ENCODE measurements at regions not wholly inside any gene's neighbourhood (a gene's known extent, or its start where the extent isn't known, plus 50 kb on each side); places are given as distances from the start of the nearest gene placed in this dataset.

GRCh38 chr3:28743831-28744230 lies 395.2 kb upstream of the AZI2 start:
- Histone ChIP-seq H3K27me3 (ENCODE audit: control insufficient read depth in 1 of 2, insufficient read depth in 2 of 2, low read length in 2 of 2) (no peaks in the 10 kb centered on the region), H3K27ac (ENCODE audit: low read depth in 2 of 2, low read length in 1 of 2) (no peak overlapping the region), H3K4me1 (ENCODE audit: control insufficient read depth in 2 of 2, insufficient read depth in 2 of 2, low read length in 1 of 2) (peaks cover 0 to 2% of the 10 kb centered on the region in 2 donors), H3K9me3 (ENCODE audit: control insufficient read depth in 2 of 2, insufficient read depth in 1 of 2, low read depth in 1 of 2, low read length in 1 of 2) (no peaks in the 10 kb centered on the region), H3K4me3 (ENCODE audit: low read depth in 1 of 2, low read length in 2 of 2) (no peak overlapping the region), H3K36me3 (ENCODE audit: control insufficient read depth in 2 of 2, insufficient read depth in 2 of 2, low read length in 1 of 2) (no peaks in the 10 kb centered on the region)
- WGBS, 2 donors: 36 to 47% methylated on average over 4 of the region's 4 CpGs

DNA sequence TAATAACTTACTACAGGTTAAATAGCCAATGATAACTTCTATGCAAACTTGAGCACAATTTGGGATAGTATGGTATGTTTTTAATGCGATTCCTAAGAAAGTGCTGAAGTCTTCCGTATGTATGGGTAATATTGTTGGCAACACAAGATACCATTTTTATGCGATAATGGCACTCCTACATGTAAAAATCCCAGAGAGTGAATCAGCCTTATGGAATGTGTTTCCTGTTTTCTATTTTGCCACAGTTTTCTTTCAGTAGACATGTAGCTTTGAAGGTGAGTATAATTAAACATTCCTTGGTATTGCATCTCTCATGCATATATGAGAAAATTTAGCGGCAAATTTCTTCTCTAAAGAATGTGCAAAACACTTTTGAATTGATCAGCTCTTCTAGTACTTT lies 396.8 kb upstream of the AZI2 start:
- H3K36me3 ChIP-seq (ENCODE audit: control insufficient read depth in 2 of 2, insufficient read depth in 2 of 2, low read length in 1 of 2): no peaks in the 10 kb centered on the region
- no peak overlapping the region for H3K4me3 ChIP-seq (ENCODE audit: low read depth in 1 of 2, low read length in 2 of 2)
- peaks cover 0 to 2% of the 10 kb centered on the region in 2 donors for H3K4me1 ChIP-seq (ENCODE audit: control insufficient read depth in 2 of 2, insufficient read depth in 2 of 2, low read length in 1 of 2)
- no peaks in the 10 kb centered on the region for H3K27me3 ChIP-seq (ENCODE audit: control insufficient read depth in 1 of 2, insufficient read depth in 2 of 2, low read length in 2 of 2)
- 70 to 79% methylated on average over 4 of the region's 4 CpGs for WGBS, 2 donors
- no peaks in the 10 kb centered on the region for H3K9me3 ChIP-seq (ENCODE audit: control insufficient read depth in 2 of 2, insufficient read depth in 1 of 2, low read depth in 1 of 2, low read length in 1 of 2)
- no peak overlapping the region for H3K27ac ChIP-seq (ENCODE audit: low read depth in 2 of 2, low read length in 1 of 2)

DNA sequence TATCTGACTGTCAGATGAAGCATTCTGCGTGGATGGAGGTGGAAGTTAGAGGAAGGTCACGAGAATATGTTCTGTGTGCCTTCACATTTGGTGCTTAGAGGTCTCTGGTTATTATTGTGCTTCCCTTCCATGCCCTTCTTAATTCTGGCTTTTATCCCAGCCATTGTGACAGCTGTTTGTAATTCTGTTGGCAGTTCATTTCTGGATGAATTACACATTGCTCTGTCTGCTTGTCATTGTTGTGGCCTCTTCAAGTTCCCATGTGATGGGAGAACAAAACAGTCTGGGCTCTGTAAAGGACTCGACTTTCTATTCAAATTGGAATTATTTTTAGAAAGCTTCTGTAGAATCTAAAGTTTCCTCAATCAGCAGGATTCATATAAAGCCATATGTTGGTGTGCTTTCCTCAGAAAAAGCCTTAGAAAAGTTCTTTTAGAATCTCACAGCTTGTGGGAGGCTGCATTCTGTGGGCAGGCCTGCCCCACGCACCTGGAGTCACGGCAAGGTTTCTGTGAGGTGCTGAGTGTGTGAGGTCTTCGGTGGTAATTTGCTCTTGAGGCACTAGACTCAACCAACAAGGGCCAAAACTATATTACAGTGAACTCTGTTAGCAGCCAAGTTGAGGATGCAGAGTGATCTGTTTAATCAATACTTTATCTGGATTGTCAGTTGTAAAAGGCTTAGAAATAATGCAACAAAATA lies 397.4 kb upstream of the AZI2 start:
- Histone ChIP-seq H3K27ac (ENCODE audit: low read depth in 2 of 2, low read length in 1 of 2) (no peak overlapping the region), H3K4me3 (ENCODE audit: low read depth in 1 of 2, low read length in 2 of 2) (no peak overlapping the region), H3K27me3 (ENCODE audit: control insufficient read depth in 1 of 2, insufficient read depth in 2 of 2, low read length in 2 of 2) (no peaks in the 10 kb centered on the region), H3K4me1 (ENCODE audit: control insufficient read depth in 2 of 2, insufficient read depth in 2 of 2, low read length in 1 of 2) (peaks cover 0 to 2% of the 10 kb centered on the region in 2 donors), H3K36me3 (ENCODE audit: control insufficient read depth in 2 of 2, insufficient read depth in 2 of 2, low read length in 1 of 2) (no peaks in the 10 kb centered on the region), H3K9me3 (ENCODE audit: control insufficient read depth in 2 of 2, insufficient read depth in 1 of 2, low read depth in 1 of 2, low read length in 1 of 2) (no peaks in the 10 kb centered on the region)
- 63 to 69% methylated on average over 6 of the region's 6 CpGs for WGBS, 2 donors

DNA sequence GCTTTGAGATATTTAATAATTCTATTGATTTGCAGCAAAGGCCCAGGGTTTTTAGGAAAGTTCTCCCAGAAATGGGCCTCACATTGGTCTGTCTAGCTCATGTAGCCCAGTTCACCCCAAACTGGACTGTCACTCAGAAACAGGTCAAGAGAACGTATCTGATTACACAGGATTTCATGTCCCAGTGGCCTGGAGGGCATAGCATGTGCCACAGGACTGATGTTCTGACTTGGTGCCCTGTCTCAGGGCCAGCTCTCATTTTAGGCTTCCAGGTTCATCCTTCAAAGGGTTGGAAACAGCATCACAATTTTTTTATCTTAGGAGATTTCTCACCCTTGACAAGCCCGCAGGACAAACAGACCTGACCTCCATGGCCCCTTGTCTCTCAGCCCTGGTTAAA lies 398.4 kb upstream of the AZI2 start:
- Histone ChIP-seq H3K27ac (ENCODE audit: low read depth in 2 of 2, low read length in 1 of 2) (no peak overlapping the region), H3K36me3 (ENCODE audit: control insufficient read depth in 2 of 2, insufficient read depth in 2 of 2, low read length in 1 of 2) (no peaks in the 10 kb centered on the region), H3K4me3 (ENCODE audit: low read depth in 1 of 2, low read length in 2 of 2) (no peak overlapping the region), H3K4me1 (ENCODE audit: control insufficient read depth in 2 of 2, insufficient read depth in 2 of 2, low read length in 1 of 2) (peaks cover 0 to 2% of the 10 kb centered on the region in 2 donors), H3K9me3 (ENCODE audit: control insufficient read depth in 2 of 2, insufficient read depth in 1 of 2, low read depth in 1 of 2, low read length in 1 of 2) (no peaks in the 10 kb centered on the region), H3K27me3 (ENCODE audit: control insufficient read depth in 1 of 2, insufficient read depth in 2 of 2, low read length in 2 of 2) (no peaks in the 10 kb centered on the region)
- WGBS, 2 donors: 80 to 91% methylated on average over 2 of the region's 2 CpGs

DNA sequence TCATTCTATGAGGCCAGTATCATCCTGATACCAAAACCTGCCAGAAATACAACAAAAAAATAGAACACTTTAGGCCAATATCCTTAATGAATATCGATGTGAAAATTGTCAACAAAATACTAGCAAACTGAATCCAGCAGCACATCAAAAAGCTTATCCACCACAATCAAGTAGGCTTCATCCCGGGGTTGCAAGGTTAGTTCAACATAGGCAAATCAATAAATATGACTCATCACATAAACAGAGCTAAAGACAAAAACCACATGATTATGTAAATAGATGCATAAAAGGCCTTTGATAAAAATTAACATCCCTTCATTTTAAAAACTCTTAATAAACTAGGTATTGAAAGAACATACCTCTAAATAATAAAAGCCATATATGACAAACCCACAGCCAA lies 403.2 kb upstream of the AZI2 start:
- Histone ChIP-seq H3K9me3 (ENCODE audit: control insufficient read depth in 2 of 2, insufficient read depth in 1 of 2, low read depth in 1 of 2, low read length in 1 of 2) (no peaks in the 10 kb centered on the region), H3K4me3 (ENCODE audit: low read depth in 1 of 2, low read length in 2 of 2) (no peak overlapping the region), H3K4me1 (ENCODE audit: control insufficient read depth in 2 of 2, insufficient read depth in 2 of 2, low read length in 1 of 2) (no peaks in the 10 kb centered on the region), H3K27ac (ENCODE audit: low read depth in 2 of 2, low read length in 1 of 2) (no peak overlapping the region), H3K27me3 (ENCODE audit: control insufficient read depth in 1 of 2, insufficient read depth in 2 of 2, low read length in 2 of 2) (no peaks in the 10 kb centered on the region), H3K36me3 (ENCODE audit: control insufficient read depth in 2 of 2, insufficient read depth in 2 of 2, low read length in 1 of 2) (no peaks in the 10 kb centered on the region)
- WGBS, 2 donors: 87 to 91% methylated on average over 2 of the region's 2 CpGs

GRCh38 chr3:28752290-28752689 lies 403.7 kb upstream of the AZI2 start:
- Histone ChIP-seq H3K4me1 (ENCODE audit: control insufficient read depth in 2 of 2, insufficient read depth in 2 of 2, low read length in 1 of 2) (no peaks in the 10 kb centered on the region), H3K27ac (ENCODE audit: low read depth in 2 of 2, low read length in 1 of 2) (no peak overlapping the region), H3K4me3 (ENCODE audit: low read depth in 1 of 2, low read length in 2 of 2) (no peak overlapping the region), H3K36me3 (ENCODE audit: control insufficient read depth in 2 of 2, insufficient read depth in 2 of 2, low read length in 1 of 2) (no peaks in the 10 kb centered on the region), H3K27me3 (ENCODE audit: control insufficient read depth in 1 of 2, insufficient read depth in 2 of 2, low read length in 2 of 2) (no peaks in the 10 kb centered on the region), H3K9me3 (ENCODE audit: control insufficient read depth in 2 of 2, insufficient read depth in 1 of 2, low read depth in 1 of 2, low read length in 1 of 2) (no peaks in the 10 kb centered on the region)
- 58 to 76% methylated on average over 1 of the region's 1 CpG for WGBS, 2 donors

- 52 to 63% methylated on average over 1 of the region's 1 CpG for WGBS, 2 donors
- Histone ChIP-seq H3K27ac (ENCODE audit: low read depth in 2 of 2, low read length in 1 of 2) (no peak overlapping the region), H3K27me3 (ENCODE audit: control insufficient read depth in 1 of 2, insufficient read depth in 2 of 2, low read length in 2 of 2) (no peaks in the 10 kb centered on the region), H3K9me3 (ENCODE audit: control insufficient read depth in 2 of 2, insufficient read depth in 1 of 2, low read depth in 1 of 2, low read length in 1 of 2) (no peaks in the 10 kb centered on the region), H3K36me3 (ENCODE audit: control insufficient read depth in 2 of 2, insufficient read depth in 2 of 2, low read length in 1 of 2) (no peaks in the 10 kb centered on the region), H3K4me3 (ENCODE audit: low read depth in 1 of 2, low read length in 2 of 2) (no peak overlapping the region), H3K4me1 (ENCODE audit: control insufficient read depth in 2 of 2, insufficient read depth in 2 of 2, low read length in 1 of 2) (no peaks in the 10 kb centered on the region)
These were observed 407.4 kb upstream of the AZI2 start for GRCh38 chr3:28756056-28756455.

DNA sequence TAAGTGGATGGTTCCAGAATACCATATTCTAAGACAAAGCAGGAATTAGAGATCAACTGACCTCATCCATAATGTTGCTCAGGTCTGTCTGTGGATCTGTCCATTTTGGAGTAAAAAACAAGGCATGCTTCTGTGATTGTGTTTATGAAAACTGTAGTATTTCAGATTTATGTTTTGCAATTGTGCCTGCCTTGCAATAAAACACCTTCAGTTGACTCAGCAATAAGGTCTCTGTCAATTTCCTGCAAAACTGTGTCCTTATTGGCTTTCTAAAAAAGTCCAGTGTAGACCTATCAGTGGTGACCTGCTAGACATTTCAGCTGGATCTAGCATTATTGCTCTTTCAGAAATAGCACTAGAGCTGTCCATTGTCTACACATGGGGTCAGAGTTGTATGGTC lies 409.5 kb upstream of the AZI2 start:
- Histone ChIP-seq H3K27me3 (ENCODE audit: control insufficient read depth in 1 of 2, insufficient read depth in 2 of 2, low read length in 2 of 2) (no peaks in the 10 kb centered on the region), H3K27ac (ENCODE audit: low read depth in 2 of 2, low read length in 1 of 2) (no peak overlapping the region), H3K4me1 (ENCODE audit: control insufficient read depth in 2 of 2, insufficient read depth in 2 of 2, low read length in 1 of 2) (no peaks in the 10 kb centered on the region), H3K9me3 (ENCODE audit: control insufficient read depth in 2 of 2, insufficient read depth in 1 of 2, low read depth in 1 of 2, low read length in 1 of 2) (no peaks in the 10 kb centered on the region), H3K4me3 (ENCODE audit: low read depth in 1 of 2, low read length in 2 of 2) (no peak overlapping the region), H3K36me3 (ENCODE audit: control insufficient read depth in 2 of 2, insufficient read depth in 2 of 2, low read length in 1 of 2) (no peaks in the 10 kb centered on the region)

GRCh38 chr3:28761375-28761774 lies 412.8 kb upstream of the AZI2 start:
- H3K27me3 ChIP-seq (ENCODE audit: control insufficient read depth in 1 of 2, insufficient read depth in 2 of 2, low read length in 2 of 2): no peaks in the 10 kb centered on the region
- no peaks in the 10 kb centered on the region for H3K4me1 ChIP-seq (ENCODE audit: control insufficient read depth in 2 of 2, insufficient read depth in 2 of 2, low read length in 1 of 2)
- H3K9me3 ChIP-seq (ENCODE audit: control insufficient read depth in 2 of 2, insufficient read depth in 1 of 2, low read depth in 1 of 2, low read length in 1 of 2): no peaks in the 10 kb centered on the region
- no peaks in the 10 kb centered on the region for H3K36me3 ChIP-seq (ENCODE audit: control insufficient read depth in 2 of 2, insufficient read depth in 2 of 2, low read length in 1 of 2)
- H3K4me3 ChIP-seq (ENCODE audit: low read depth in 1 of 2, low read length in 2 of 2): no peak overlapping the region
- 41 to 91% methylated on average over 1 of the region's 1 CpG for WGBS, 2 donors
- no peak overlapping the region for H3K27ac ChIP-seq (ENCODE audit: low read depth in 2 of 2, low read length in 1 of 2)

DNA sequence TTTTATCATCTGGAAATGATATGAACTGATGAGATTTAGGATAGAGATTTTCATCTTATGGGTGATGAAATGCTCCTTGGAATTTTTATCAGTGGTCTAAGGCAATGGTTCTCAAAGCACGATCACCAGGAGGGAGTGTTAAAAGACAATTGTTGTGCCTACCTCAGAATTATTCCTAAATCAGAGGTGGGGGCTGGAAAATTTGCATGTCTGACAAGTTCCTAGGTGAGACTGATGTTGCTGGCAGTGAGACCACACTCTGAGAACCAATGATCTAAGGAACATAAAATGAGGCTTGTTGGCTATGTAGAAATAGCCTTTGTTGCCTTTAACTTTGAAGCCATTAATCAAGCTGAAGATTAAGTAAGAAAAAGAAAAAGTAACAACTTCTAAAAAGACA lies 416.6 kb upstream of the AZI2 start:
- Histone ChIP-seq H3K36me3 (ENCODE audit: control insufficient read depth in 2 of 2, insufficient read depth in 2 of 2, low read length in 1 of 2) (no peaks in the 10 kb centered on the region), H3K27me3 (ENCODE audit: control insufficient read depth in 1 of 2, insufficient read depth in 2 of 2, low read length in 2 of 2) (no peaks in the 10 kb centered on the region), H3K27ac (ENCODE audit: low read depth in 2 of 2, low read length in 1 of 2) (no peak overlapping the region), H3K4me3 (ENCODE audit: low read depth in 1 of 2, low read length in 2 of 2) (no peak overlapping the region), H3K4me1 (ENCODE audit: control insufficient read depth in 2 of 2, insufficient read depth in 2 of 2, low read length in 1 of 2) (no peaks in the 10 kb centered on the region), H3K9me3 (ENCODE audit: control insufficient read depth in 2 of 2, insufficient read depth in 1 of 2, low read depth in 1 of 2, low read length in 1 of 2) (no peaks in the 10 kb centered on the region)
- 86 to 92% methylated on average over 1 of the region's 1 CpG for WGBS, 2 donors

Data from esophagus (tissue), 2 donors.